OCI-LY7 (cell line): ENCODE measurements at regions not wholly inside any gene's neighbourhood (a gene's known extent, or its start where the extent isn't known, plus 50 kb on each side); places are given as distances from the start of the nearest gene placed in this dataset.

Experiments used
- CTCF ChIP-seq: fragments of 200-600 bp; sonication (generic); conservative IDR thresholded peaks from 2 replicates; pipeline ENCODE4 v1.5.1; 2014; ENCODE audit warnings: mild to moderate bottlenecking, antibody characterized with exemption, low read length, moderate library complexity, mixed read lengths
- EZH2phosphoT487 ChIP-seq: fragments of 200-600 bp; sonication (generic); IDR thresholded peaks from 2 replicates; pipeline ENCODE4 v1.6.1; 2018; ENCODE audit warnings: low read depth, borderline replicate concordance, mild to moderate bottlenecking, mixed run types, antibody characterized with exemption, low read length, moderate library complexity, mixed read lengths

DNA sequence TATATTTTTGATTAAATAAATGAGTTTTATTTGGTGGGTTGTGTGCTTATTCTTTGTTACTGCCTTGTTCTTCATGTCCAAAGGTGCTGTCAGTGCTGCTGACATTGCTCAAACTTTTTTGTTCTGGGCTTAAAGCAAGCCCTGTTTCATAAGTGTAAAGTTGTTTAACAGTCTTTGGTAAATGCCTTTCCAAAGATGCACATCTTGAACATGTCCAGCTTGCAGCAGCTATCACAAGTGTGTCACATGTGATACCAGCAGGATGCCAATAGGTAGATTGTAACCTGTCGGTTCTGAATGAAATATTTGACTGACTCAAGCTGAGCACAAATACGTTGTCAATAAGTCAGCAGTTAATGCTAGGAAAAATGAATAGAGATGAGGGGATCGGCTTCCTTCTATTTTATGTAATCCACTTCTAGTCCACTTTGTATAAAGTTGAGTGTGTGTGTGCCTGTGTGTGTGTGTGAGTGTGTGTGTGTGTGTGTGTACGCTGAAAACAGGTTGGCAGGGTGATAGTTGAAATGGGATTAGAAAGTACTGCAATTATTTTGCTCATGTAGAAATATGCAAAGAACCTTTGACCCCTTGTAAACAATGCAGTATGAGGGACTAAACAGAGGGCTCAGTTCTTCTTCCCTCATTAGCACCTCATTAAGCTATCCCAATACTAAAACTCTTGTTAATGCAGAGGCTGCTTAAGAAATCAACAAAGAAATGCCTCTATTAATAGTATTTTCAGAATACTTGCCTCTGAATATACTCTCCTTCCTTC is 986.5 kb downstream of the TUSC7 start:
- TF ChIP-seq CTCF (no peak), EZH2phosphoT487 (no peak)
